AG04450 (cell line): ENCODE measurements at regions not wholly inside any gene's neighbourhood (a gene's known extent, or its start where the extent isn't known, plus 50 kb on each side); places are given as distances from the start of the nearest gene placed in this dataset.

Source experiments
- CTCF ChIA-PET: fragments of 300-600, 350-600 bp; formaldehyde crosslinking; extraction: SDS; loops from one replicate; lab custom pipeline; 2022; ENCODE audit warnings: antibody characterized with exemption, inconsistent platforms; lab: Charles Lee
- POLR2A ChIA-PET: fragments of 350-600 bp; formaldehyde crosslinking; extraction: SDS; loops from one replicate; lab custom pipeline; 2021; ENCODE audit warnings: antibody characterized with exemption, inconsistent platforms; lab: Yijun Ruan, JAX
- DNase-seq: peaks from one replicate; pipeline ENCODE4 v3.0.0-alpha.2; 2011; ENCODE audit warnings: low read depth, low spot score
- H3K27ac ChIP-seq: one replicate; pipeline ENCODE4 v1.5.1; 2012; ENCODE audit warnings: low read depth, low read length, control low read depth
- H3K27me3 ChIP-seq: one replicate; pipeline ENCODE4 v1.6.0; 2012; ENCODE audit warnings: low read length; ENCODE audit not compliant: control insufficient read depth, insufficient read depth
- H3K4me3 ChIP-seq: 2 replicates; pipeline ENCODE4 v1.5.1; 2011; ENCODE audit warnings: mild to moderate bottlenecking, low read depth, low read length, control low read depth
- H3K9me3 ChIP-seq: 2 replicates; pipeline ENCODE4 v1.5.1; 2012; ENCODE audit warnings: low read length; ENCODE audit not compliant: control insufficient read depth, insufficient read depth
- CTCF ChIP-seq: IDR thresholded peaks from 2 replicates; pipeline ENCODE4 v1.5.1; 2011; ENCODE audit warnings: low read depth, low read length, control low read depth, inconsistent platforms

DNA sequence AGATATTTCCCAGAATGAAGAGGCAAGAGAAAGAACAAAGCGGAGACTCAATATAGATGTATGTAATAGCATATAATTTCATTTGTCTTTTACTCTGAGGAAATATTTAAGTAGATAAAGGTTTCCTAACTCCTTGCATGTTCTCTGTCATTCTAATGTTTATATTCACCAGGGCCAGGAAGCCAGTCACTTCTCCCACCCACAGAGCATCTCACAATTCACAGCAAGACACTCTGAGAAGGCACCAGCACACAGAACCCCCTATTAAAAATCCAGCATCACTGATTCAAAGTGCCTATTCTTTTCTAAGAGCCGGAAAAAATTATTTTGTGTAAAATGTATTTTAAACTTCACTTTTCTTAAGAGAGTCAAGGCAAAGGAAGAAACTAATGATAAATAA lies 927.1 kb downstream of the C4orf33 start:
- ChIA-PET CTCF (no interaction called here), POLR2A (no interaction called here)
- no peak for TF ChIP-seq CTCF
- DNase-seq: no peak
- H3K4me3 ChIP-seq: no peak overlapping the region
- no peaks in the 10 kb centered on the region for H3K27me3 ChIP-seq
- H3K27ac ChIP-seq: no peak overlapping the region
- H3K9me3 ChIP-seq: peaks cover 2% of the 10 kb centered on the region; the same call in 1 of the 2 replicates

GRCh38 chr4:130025701-130026100 lies 929.7 kb downstream of the C4orf33 start:
- no peak for TF ChIP-seq CTCF
- no peak for DNase-seq
- Histone ChIP-seq H3K27me3 (no peaks in the 10 kb centered on the region), H3K9me3 (peaks cover 2% of the 10 kb centered on the region; the same call in 1 of the 2 replicates), H3K27ac (no peak overlapping the region), H3K4me3 (no peak overlapping the region)
- POLR2A ChIA-PET: no interaction called here
- CTCF ChIA-PET: no interaction called here

DNA sequence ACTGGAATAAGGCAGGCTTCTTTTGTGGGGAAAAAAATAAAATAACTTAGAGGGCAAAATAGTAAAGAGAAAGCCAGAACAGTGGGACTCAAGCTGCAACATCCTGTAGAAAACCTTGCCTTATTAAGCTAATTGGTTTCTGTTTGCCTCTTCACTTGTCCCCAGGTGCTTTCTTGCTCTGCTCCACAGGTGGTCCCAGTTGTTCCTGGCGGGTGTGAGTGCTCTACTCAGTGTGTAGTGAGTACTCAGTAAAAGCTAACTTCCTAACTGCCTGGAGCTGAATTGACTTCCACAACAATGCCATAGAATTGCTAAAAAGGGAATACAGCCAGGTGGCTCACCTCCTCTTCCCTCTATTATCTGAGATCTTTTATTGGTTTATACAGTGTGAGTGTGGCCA lies 930.2 kb downstream of the C4orf33 start:
- TF ChIP-seq CTCF: no peak

GRCh38 chr4:130027973-130028372 lies 932.0 kb downstream of the C4orf33 start:
- H3K27ac ChIP-seq: no peak overlapping the region
- DNase-seq: no peak
- CTCF ChIA-PET: no interaction called here
- POLR2A ChIA-PET: no interaction called here
- no peaks in the 10 kb centered on the region for H3K27me3 ChIP-seq
- no peak for TF ChIP-seq CTCF
- H3K9me3 ChIP-seq: peaks cover 2% of the 10 kb centered on the region; the same call in 1 of the 2 replicates
- no peak overlapping the region for H3K4me3 ChIP-seq

More for the DNA sequence above, 930.2 kb downstream of the C4orf33 start:
- no peak for DNase-seq
- H3K4me3 ChIP-seq: no peak overlapping the region
- no peaks in the 10 kb centered on the region for H3K27me3 ChIP-seq
- POLR2A ChIA-PET: no interaction called here
- CTCF ChIA-PET: no interaction called here
- no peak overlapping the region for H3K27ac ChIP-seq
- peaks cover 2% of the 10 kb centered on the region; the same call in 1 of the 2 replicates for H3K9me3 ChIP-seq

GRCh38 chr4:130028552-130028951 lies 932.6 kb downstream of the C4orf33 start:
- DNase-seq: no peak
- H3K9me3 ChIP-seq: peaks cover 2% of the 10 kb centered on the region; the same call in 1 of the 2 replicates
- ChIA-PET POLR2A (no interaction called here), CTCF (no interaction called here)
- no peak overlapping the region for H3K4me3 ChIP-seq
- no peak for TF ChIP-seq CTCF
- H3K27me3 ChIP-seq: no peaks in the 10 kb centered on the region
- no peak overlapping the region for H3K27ac ChIP-seq
